Stomach (tissue), 8 donors: ENCODE measurements at regions not wholly inside any gene's neighbourhood (a gene's known extent, or its start where the extent isn't known, plus 50 kb on each side); places are given as distances from the start of the nearest gene placed in this dataset.

Experiments
- DNase-seq, 2 donors: peaks; one replicate each; pipeline versions ENCODE4 v3.0.0 to v3.0.0-alpha.2; 2013 to 2019
- H3K27ac ChIP-seq, 5 donors: fragments of 200-600 bp in 4 of 5; sonication (generic) in 4 of 5; one replicate each; pipeline ENCODE4 v1.5.1; 2013 to 2019; ENCODE audit warnings: mild to moderate bottlenecking in 1 of 5, moderate library complexity in 1 of 5
- H3K27me3 ChIP-seq, 3 donors: fragments of 200-600 bp; sonication (generic); one replicate each; pipeline ENCODE4 v1.5.1; 2017 to 2019; ENCODE audit warnings: mixed run types in 1 of 3
- H3K36me3 ChIP-seq, 4 donors: fragments of 200-600 bp; sonication (generic); 1 replicate in 3 of 4; 2 replicates in 1 of 4; pipeline ENCODE4 v1.5.1; 2016 to 2019
- H3K4me1 ChIP-seq, 4 donors: fragments of 200-600 bp; sonication (generic); one replicate each; pipeline ENCODE4 v1.5.1; 2016 to 2019
- H3K4me3 ChIP-seq, 4 donors: fragments of 200-600 bp; sonication (generic) in 3 of 4; one replicate each; pipeline ENCODE4 v1.5.1; 2016 to 2019; ENCODE audit warnings: mild to moderate bottlenecking in 1 of 4
- H3K9me3 ChIP-seq, 4 donors: fragments of 200-600 bp; sonication (generic); one replicate each; pipeline ENCODE4 v1.5.1; 2016 to 2019
- CTCF ChIP-seq, 7 experiments: fragments of 450-650 bp in 4 of 7; fragments of 200-600 bp in 3 of 7; sonication (generic) in 3 of 7; IDR thresholded peaks; one replicate each; pipeline ENCODE4 v1.5.1; 2016 to 2019; ENCODE audit warnings: antibody characterized with exemption in 7 of 7, control low read depth in 2 of 7, mild to moderate bottlenecking in 1 of 7
- EP300 ChIP-seq: sonication (generic); formaldehyde crosslinking; IDR thresholded peaks from one replicate; pipeline ENCODE4 v1.6.1; 2017; ENCODE audit warnings: antibody characterized with exemption
- POLR2A ChIP-seq, 4 donors: fragments of 450-650 bp; IDR thresholded peaks; one replicate each; pipeline ENCODE4 v1.6.1; 2016; ENCODE audit warnings: antibody characterized with exemption in 4 of 4, control low read depth in 2 of 4, mild to moderate bottlenecking in 1 of 4, moderate library complexity in 1 of 4
- POLR2AphosphoS5 ChIP-seq, 3 donors: sonication (generic); formaldehyde crosslinking; IDR thresholded peaks; one replicate each; pipeline ENCODE4 v1.6.1; 2016; ENCODE audit warnings: antibody characterized with exemption in 3 of 3
- WGBS, 5 donors: extraction: QIAGEN DNeasy Blood & Tissue Kit in 3 of 5; methylation state at CpG; one replicate each; pipeline versions ENCODE4 v1.1.5 to v1.1.7; 2013 to 2018; 5-methylcytosine and 5-hydroxymethylcytosine counted together
- intact Hi-C: fragments of 100-400 bp; cut with DNase I; formaldehyde crosslinking; loops from one replicate; pipeline ENCODE4 v1.15.1; 2023; ENCODE audit warnings: low total_unique reads
- donor health status: healthy with polysubstance abuse.
- donor health status: Bipolar disorder and iron deficiency.
- donor health status: healthy.

DNA sequence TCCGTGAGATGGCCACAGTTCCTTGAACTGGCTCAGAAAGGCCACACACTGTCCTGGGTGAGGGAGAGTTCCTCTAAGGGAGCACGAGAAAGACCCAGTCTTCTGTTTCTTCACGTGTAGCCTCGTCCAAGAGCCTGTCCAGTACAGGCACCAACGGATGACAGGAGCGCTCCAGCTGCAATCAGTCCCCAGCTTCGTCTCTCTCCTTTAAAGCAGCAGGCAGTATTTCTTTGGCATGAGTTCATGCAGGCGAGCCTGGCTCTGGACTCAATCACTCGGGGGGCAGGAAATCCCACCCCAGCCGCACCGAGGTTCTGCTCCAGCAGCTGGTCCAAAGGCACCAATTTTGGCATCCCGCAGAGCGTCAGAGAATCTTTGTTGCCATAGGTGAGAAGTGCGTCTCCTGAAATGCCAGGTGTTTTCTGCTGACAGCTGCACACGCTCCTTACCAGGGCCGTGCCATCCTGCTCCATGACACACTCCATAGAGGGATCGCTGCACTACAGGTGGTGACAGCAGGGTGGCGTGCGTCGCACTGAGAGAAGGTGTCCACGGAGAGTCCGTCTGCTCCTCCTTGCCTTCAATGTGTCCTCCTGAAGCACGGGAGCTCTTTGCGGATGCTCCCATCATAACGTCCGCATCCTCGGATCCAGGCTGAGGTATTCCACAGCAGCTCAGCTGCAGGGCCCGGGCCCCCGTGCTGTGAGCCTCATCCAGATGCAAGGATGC is 59.6 kb upstream of the AFDN start:
- Histone ChIP-seq H3K4me1 (peaks cover under 1 to 5% (median 4%) of the 10 kb centered on the region in 4 donors), H3K9me3 (no peaks in the 10 kb centered on the region), H3K4me3 (no peak overlapping the region), H3K27ac (no peak overlapping the region), H3K36me3 (no peaks in the 10 kb centered on the region), H3K27me3 (peaks cover 0 to 17% (median 0%) of the 10 kb centered on the region in 3 donors)
- TF ChIP-seq CTCF (IDR thresholded peaks at IDR 0.05) (no peak), POLR2AphosphoS5 (IDR thresholded peaks at IDR 0.05) (no peak), EP300 (no peak), POLR2A (IDR thresholded peaks at IDR 0.05) (no peak)
- 78 to 84% (median 83%) methylated on average over 27 to 29 of the region's 29 CpGs for WGBS, 5 donors
- intact Hi-C loops = no loop called here
- peak in 1 of 2 donors; percentile 41 for DNase-seq

DNA sequence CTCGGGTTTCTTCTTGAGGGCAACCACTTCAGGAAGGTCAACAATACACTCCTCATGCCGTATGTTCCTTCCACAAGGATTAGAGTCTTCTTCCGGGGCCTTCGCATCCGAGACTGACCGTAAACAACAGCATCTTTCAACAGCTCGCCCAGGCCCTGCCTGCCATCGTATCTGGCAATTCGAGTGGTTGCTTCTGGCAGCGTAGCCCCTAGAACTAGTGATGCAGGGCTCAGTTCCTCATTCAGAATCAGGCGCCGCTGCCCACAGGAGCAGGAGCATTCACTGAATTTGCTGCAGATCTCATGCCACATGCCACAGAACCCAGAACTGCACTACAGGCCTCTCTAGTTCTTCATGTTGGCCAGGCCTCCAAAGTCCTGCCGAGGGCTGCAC is 59.0 kb upstream of the AFDN start:
- Histone ChIP-seq H3K4me3 (no peak overlapping the region), H3K27ac (no peak overlapping the region), H3K4me1 (peaks cover 0 to 2% (median 0%) of the 10 kb centered on the region in 4 donors), H3K27me3 (peaks cover 0 to 17% (median 0%) of the 10 kb centered on the region in 3 donors), H3K36me3 (no peaks in the 10 kb centered on the region), H3K9me3 (no peaks in the 10 kb centered on the region)
- intact Hi-C loops = no loop called here
- DNase-seq = no peak
- 92 to 94% (median 94%) methylated on average over 13 of the region's 13 CpGs for WGBS, 5 donors
- no peak for TF ChIP-seq POLR2AphosphoS5 (IDR thresholded peaks at IDR 0.05)
- TF ChIP-seq EP300 = no peak
- no peak for TF ChIP-seq POLR2A (IDR thresholded peaks at IDR 0.05)
- TF ChIP-seq CTCF (IDR thresholded peaks at IDR 0.05) = no peak

GRCh38 chr6:167768471-167769215 is 58.1 kb upstream of the AFDN start:
- no peaks in the 10 kb centered on the region for H3K4me1 ChIP-seq
- H3K27me3 ChIP-seq = peaks cover 0 to 17% (median 0%) of the 10 kb centered on the region in 3 donors
- H3K27ac ChIP-seq = no peak overlapping the region
- intact Hi-C loops = no loop called here
- H3K4me3 ChIP-seq = no peak overlapping the region
- WGBS, 5 donors = 91 to 96% (median 94%) methylated on average over 17 to 18 of the region's 18 CpGs
- TF ChIP-seq CTCF (IDR thresholded peaks at IDR 0.05) = no peak
- TF ChIP-seq EP300 = no peak
- TF ChIP-seq POLR2AphosphoS5 (IDR thresholded peaks at IDR 0.05) = no peak
- TF ChIP-seq POLR2A (IDR thresholded peaks at IDR 0.05) = no peak
- no peak for DNase-seq
- no peaks in the 10 kb centered on the region for H3K36me3 ChIP-seq
- no peaks in the 10 kb centered on the region for H3K9me3 ChIP-seq

DNA sequence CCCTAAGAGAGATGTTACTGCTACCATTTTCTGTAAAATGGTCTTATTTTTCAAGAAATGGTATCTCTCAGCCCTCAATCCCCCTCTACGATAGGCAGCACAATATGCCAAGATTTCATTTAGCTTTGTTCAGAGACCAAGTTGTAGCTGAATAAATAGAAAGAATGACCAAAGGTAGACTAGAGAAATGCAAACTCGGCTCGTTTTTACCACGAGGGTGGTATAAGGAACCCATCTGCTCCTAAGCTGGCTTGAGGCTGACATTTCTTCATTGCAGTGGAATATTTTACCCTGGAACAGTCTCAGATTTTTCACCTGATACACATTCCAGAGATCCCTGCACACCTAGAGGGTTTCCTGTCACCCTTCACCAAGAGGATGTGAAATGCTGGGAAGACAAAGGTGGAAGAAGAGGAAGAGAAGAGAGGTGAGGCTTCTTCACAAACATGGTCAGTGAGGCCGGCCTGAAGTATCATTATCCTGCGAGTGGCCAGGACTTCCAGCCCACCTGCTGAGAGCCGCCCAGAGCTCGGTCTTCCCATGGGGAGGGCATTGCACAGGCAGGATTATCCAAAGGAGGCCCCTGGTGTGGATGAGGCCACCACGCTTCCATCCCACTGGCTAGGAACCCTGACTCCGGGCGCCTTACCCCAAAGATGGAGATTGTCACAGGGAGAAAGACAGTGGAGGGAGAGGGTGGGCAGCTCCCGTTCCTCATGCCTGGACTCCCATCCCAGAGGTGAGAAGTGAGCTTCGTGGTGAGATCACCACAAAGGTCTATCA is 57.1 kb upstream of the AFDN start:
- H3K4me3 ChIP-seq = no peak overlapping the region
- TF ChIP-seq POLR2A (IDR thresholded peaks at IDR 0.05) = no peak
- no peak for TF ChIP-seq POLR2AphosphoS5 (IDR thresholded peaks at IDR 0.05)
- no peak for TF ChIP-seq EP300
- TF ChIP-seq CTCF (IDR thresholded peaks at IDR 0.05) = no peak
- DNase-seq = no peak
- H3K27me3 ChIP-seq = peaks cover 0 to 17% (median 0%) of the 10 kb centered on the region in 3 donors
- 88 to 93% (median 91%) methylated on average over 12 to 13 of the region's 13 CpGs for WGBS, 5 donors
- H3K9me3 ChIP-seq = no peaks in the 10 kb centered on the region
- no peaks in the 10 kb centered on the region for H3K4me1 ChIP-seq
- intact Hi-C loops = no loop called here
- no peak overlapping the region for H3K27ac ChIP-seq
- H3K36me3 ChIP-seq = no peaks in the 10 kb centered on the region
